IMR-90 (cell line): ENCODE measurements at regions not wholly inside any gene's neighbourhood (a gene's known extent, or its start where the extent isn't known, plus 50 kb on each side); places are given as distances from the start of the nearest gene placed in this dataset.

ENCODE experiments used
- POLR2A ChIP-seq: IDR thresholded peaks from 2 replicates; pipeline ENCODE4 v1.6.1; 2012; ENCODE audit warnings: mild to moderate bottlenecking, low read depth, low read length
- RAD21 ChIP-seq: IDR thresholded peaks from 2 replicates; pipeline ENCODE4 v1.6.1; 2012; ENCODE audit warnings: low read length, improper control_type of control experiment
- TF ChIP-seq, protein P1 (sequence below): conservative IDR thresholded peaks from 2 replicates; pipeline ENCODE4 v1.5.1; 2012; ENCODE audit warnings: mild to moderate bottlenecking, low read depth, low read length, improper control_type of control experiment

DNA sequence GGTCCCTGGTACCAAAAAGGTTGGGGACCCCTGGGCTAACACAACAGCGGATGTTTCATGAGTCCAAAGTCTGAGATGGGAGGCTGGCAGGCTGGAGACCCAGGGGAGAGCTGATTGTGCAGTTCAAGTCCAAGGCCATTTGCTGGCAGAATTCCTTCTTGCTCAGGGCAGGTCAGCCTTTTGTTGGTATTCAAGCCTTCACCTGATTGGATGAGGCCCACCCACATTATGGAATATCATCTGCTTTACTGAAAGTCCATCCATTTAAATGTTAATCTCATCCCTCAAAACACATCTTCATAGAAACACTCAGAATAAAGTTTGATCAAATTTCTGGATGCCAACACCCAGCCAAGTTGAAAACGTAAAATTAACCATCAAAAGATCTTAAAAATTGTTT is 52.9 kb downstream of the GSC start:
- TF ChIP-seq POLR2A (no peak), RAD21 (no peak)
- TF ChIP-seq, protein P1, sequence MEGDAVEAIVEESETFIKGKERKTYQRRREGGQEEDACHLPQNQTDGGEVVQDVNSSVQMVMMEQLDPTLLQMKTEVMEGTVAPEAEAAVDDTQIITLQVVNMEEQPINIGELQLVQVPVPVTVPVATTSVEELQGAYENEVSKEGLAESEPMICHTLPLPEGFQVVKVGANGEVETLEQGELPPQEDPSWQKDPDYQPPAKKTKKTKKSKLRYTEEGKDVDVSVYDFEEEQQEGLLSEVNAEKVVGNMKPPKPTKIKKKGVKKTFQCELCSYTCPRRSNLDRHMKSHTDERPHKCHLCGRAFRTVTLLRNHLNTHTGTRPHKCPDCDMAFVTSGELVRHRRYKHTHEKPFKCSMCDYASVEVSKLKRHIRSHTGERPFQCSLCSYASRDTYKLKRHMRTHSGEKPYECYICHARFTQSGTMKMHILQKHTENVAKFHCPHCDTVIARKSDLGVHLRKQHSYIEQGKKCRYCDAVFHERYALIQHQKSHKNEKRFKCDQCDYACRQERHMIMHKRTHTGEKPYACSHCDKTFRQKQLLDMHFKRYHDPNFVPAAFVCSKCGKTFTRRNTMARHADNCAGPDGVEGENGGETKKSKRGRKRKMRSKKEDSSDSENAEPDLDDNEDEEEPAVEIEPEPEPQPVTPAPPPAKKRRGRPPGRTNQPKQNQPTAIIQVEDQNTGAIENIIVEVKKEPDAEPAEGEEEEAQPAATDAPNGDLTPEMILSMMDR = no peak
